NCI-H128 (cell line): ENCODE measurements at regions not wholly inside any gene's neighbourhood (a gene's known extent, or its start where the extent isn't known, plus 50 kb on each side); places are given as distances from the start of the nearest gene placed in this dataset.
"Not testable (repeated sequence)": the region's sequence is repeated elsewhere in the genome, so short reads cannot be mapped to it uniquely, and the experiment has no call there.

Experiments
- DNase-seq: peaks from one replicate; lab custom pipeline; 2025; ENCODE audit not compliant: unreplicated experiment; lab: John Stamatoyannopoulos, UW

GRCh38 chr13:65609350-65609749 lies 1620.8 kb downstream of the PCDH9 start:
- no peak for DNase-seq

- DNase-seq: no peak
These were observed 1623.5 kb downstream of the PCDH9 start for GRCh38 chr13:65606622-65607021.

GRCh38 chr13:65605396-65605795 lies 1624.7 kb downstream of the PCDH9 start:
- DNase-seq: no peak

GRCh38 chr13:65603160-65603559 lies 1627.0 kb downstream of the PCDH9 start:
- no peak for DNase-seq

- no peak for DNase-seq
These were observed 1628.3 kb downstream of the PCDH9 start for GRCh38 chr13:65601855-65602254.

GRCh38 chr13:65600702-65601101 lies 1629.4 kb downstream of the PCDH9 start:
- no peak for DNase-seq

GRCh38 chr13:65597839-65598818 lies 1632.0 kb downstream of the PCDH9 start:
- DNase-seq: no peak

- DNase-seq: no peak
These were observed 1634.2 kb downstream of the PCDH9 start for GRCh38 chr13:65595916-65596315.

GRCh38 chr13:65594298-65594781 lies 1635.8 kb downstream of the PCDH9 start:
- no peak for DNase-seq

GRCh38 chr13:65593298-65593874 lies 1636.8 kb downstream of the PCDH9 start:
- no peak for DNase-seq

- no peak for DNase-seq
These were observed 1637.4 kb downstream of the PCDH9 start for GRCh38 chr13:65592731-65593130.

- no peak for DNase-seq
These were observed 1644.8 kb downstream of the PCDH9 start for GRCh38 chr13:65585346-65585745.

GRCh38 chr13:65584126-65584525 lies 1646.0 kb downstream of the PCDH9 start:
- DNase-seq: no peak

GRCh38 chr13:65582160-65582559 lies 1648.0 kb downstream of the PCDH9 start:
- no peak for DNase-seq

GRCh38 chr13:65564561-65564960 lies 1665.6 kb downstream of the PCDH9 start:
- not testable (repeated sequence) for DNase-seq

GRCh38 chr13:65562305-65562704 lies 1667.8 kb downstream of the PCDH9 start:
- no peak for DNase-seq

GRCh38 chr13:65560936-65561335 lies 1669.2 kb downstream of the PCDH9 start:
- no peak for DNase-seq

GRCh38 chr13:65555962-65556361 lies 1674.2 kb downstream of the PCDH9 start:
- DNase-seq: peak; percentile 64

GRCh38 chr13:65553096-65553727 lies 1676.9 kb downstream of the PCDH9 start:
- no peak for DNase-seq

GRCh38 chr13:65551208-65551607 lies 1678.9 kb downstream of the PCDH9 start:
- no peak for DNase-seq

- no peak for DNase-seq
These were observed 1690.0 kb downstream of the PCDH9 start for GRCh38 chr13:65540175-65540574.

GRCh38 chr13:65535370-65535769 lies 1694.8 kb downstream of the PCDH9 start:
- no peak for DNase-seq
